Neural cell (in vitro differentiated cells): ENCODE measurements at regions not wholly inside any gene's neighbourhood (a gene's known extent, or its start where the extent isn't known, plus 50 kb on each side); places are given as distances from the start of the nearest gene placed in this dataset.
"Not testable (repeated sequence)": the region's sequence is repeated elsewhere in the genome, so short reads cannot be mapped to it uniquely, and the experiment has no call there.

Experiments used
- CTCF ChIP-seq: fragments of 450-650 bp; IDR thresholded peaks from 2 replicates; pipeline ENCODE4 v1.5.1; 2014; ENCODE audit warnings: antibody characterized with exemption, mild to moderate bottlenecking, moderate library complexity; ENCODE audit not compliant: poor library complexity, severe bottlenecking
- EP300 ChIP-seq: fragments of 450-650 bp; conservative IDR thresholded peaks from 2 replicates; pipeline ENCODE4 v1.6.1; 2014; ENCODE audit warnings: antibody characterized with exemption, mild to moderate bottlenecking, moderate library complexity; ENCODE audit not compliant: poor library complexity, severe bottlenecking
- EZH2 ChIP-seq: fragments of 200-600, 300-800 bp; shearing (Covaris generic), sonication (generic); IDR thresholded peaks from 2 replicates; pipeline ENCODE4 v1.6.1; 2014; ENCODE audit warnings: antibody characterized with exemption, low read length, borderline replicate concordance, mild to moderate bottlenecking; ENCODE audit not compliant: insufficient read depth, poor library complexity, severe bottlenecking
- MXI1 ChIP-seq: fragments of 450-650 bp; conservative IDR thresholded peaks from 2 replicates; pipeline ENCODE4 v1.6.1; 2014; ENCODE audit warnings: antibody characterized with exemption, mild to moderate bottlenecking; ENCODE audit not compliant: poor library complexity, severe bottlenecking
- POLR2AphosphoS5 ChIP-seq: IDR thresholded peaks from 2 replicates; pipeline ENCODE4 v1.6.1; 2012
- RAD21 ChIP-seq: fragments of 450-650 bp; conservative IDR thresholded peaks from 2 replicates; pipeline ENCODE4 v1.6.1; 2014; ENCODE audit warnings: antibody characterized with exemption, mild to moderate bottlenecking, moderate library complexity
- REST ChIP-seq: IDR thresholded peaks from 2 replicates; pipeline ENCODE4 v1.6.1; 2012; ENCODE audit warnings: borderline replicate concordance
- SMC3 ChIP-seq: fragments of 450-650 bp; conservative IDR thresholded peaks from 2 replicates; pipeline ENCODE4 v1.6.1; 2014; ENCODE audit warnings: antibody characterized with exemption, mild to moderate bottlenecking, moderate library complexity; ENCODE audit not compliant: poor library complexity
- TAF1 ChIP-seq: IDR thresholded peaks from 2 replicates; pipeline ENCODE4 v1.6.1; 2012; ENCODE audit warnings: low read depth

GRCh38 chr16:88169831-88170165 lies 213.0 kb upstream of the ZNF469 start:
- TF ChIP-seq CTCF, RAD21, REST, EP300, POLR2AphosphoS5, SMC3, TAF1, EZH2, MXI1: not testable (repeated sequence)
